H4 (cell line): ENCODE measurements at regions not wholly inside any gene's neighbourhood (a gene's known extent, or its start where the extent isn't known, plus 50 kb on each side); places are given as distances from the start of the nearest gene placed in this dataset.
A peak's percentile ranks its signal among the peaks of the same experiment; 100 is the strongest.

Experiments
- DNase-seq: peaks from one replicate; pipeline ENCODE4 v3.0.0-alpha.2; 2015; ENCODE audit warnings: low spot score

GRCh38 chr14:58783792-58784511, 146.2 kb downstream of the DACT1 start:
- DNase-seq: no peak

GRCh38 chr14:58784931-58785330, 147.2 kb downstream of the DACT1 start:
- DNase-seq: no peak

GRCh38 chr14:58785701-58786100, 147.9 kb downstream of the DACT1 start:
- DNase-seq: no peak

GRCh38 chr14:58787592-58787991, 149.8 kb downstream of the DACT1 start:
- no peak for DNase-seq

GRCh38 chr14:58788655-58789503, 151.1 kb downstream of the DACT1 start:
- DNase-seq: no peak

GRCh38 chr14:58789736-58790135, 152.0 kb downstream of the DACT1 start:
- no peak for DNase-seq

- no peak for DNase-seq
Observed at GRCh38 chr14:58792416-58792815, 154.7 kb downstream of the DACT1 start.

- DNase-seq: no peak
Observed at GRCh38 chr14:58793131-58793740, 155.5 kb downstream of the DACT1 start.

- no peak for DNase-seq
Observed at GRCh38 chr14:58794993-58795762, 157.4 kb downstream of the DACT1 start.

- DNase-seq: no peak
Observed at GRCh38 chr14:58796242-58797009, 158.7 kb downstream of the DACT1 start.

GRCh38 chr14:58797010-58797429, 159.3 kb downstream of the DACT1 start:
- no peak for DNase-seq

GRCh38 chr14:58798173-58798572, 160.4 kb downstream of the DACT1 start:
- DNase-seq: no peak

- DNase-seq: no peak
Observed at GRCh38 chr14:58801086-58801485, 163.3 kb downstream of the DACT1 start.

GRCh38 chr14:58805057-58805456, 167.3 kb downstream of the DACT1 start:
- DNase-seq: no peak

GRCh38 chr14:58805605-58806409, 168.0 kb downstream of the DACT1 start:
- DNase-seq: peak; percentile 44

- DNase-seq: no peak
Observed at GRCh38 chr14:58807191-58807590, 169.4 kb downstream of the DACT1 start.

GRCh38 chr14:58808828-58809227, 171.1 kb downstream of the DACT1 start:
- peak; percentile 73 for DNase-seq

- no peak for DNase-seq
Observed at GRCh38 chr14:58809520-58809919, 171.8 kb downstream of the DACT1 start.

GRCh38 chr14:58812050-58812910, 174.5 kb downstream of the DACT1 start:
- no peak for DNase-seq
